Sigmoid colon (tissue), 3 donors: ENCODE measurements at regions not wholly inside any gene's neighbourhood (a gene's known extent, or its start where the extent isn't known, plus 50 kb on each side); places are given as distances from the start of the nearest gene placed in this dataset.

Source experiments
- CTCF ChIP-seq, 4 experiments: fragments of 450-650 bp in 3 of 4; fragments of 200-600 bp in 1 of 4; IDR thresholded peaks; one replicate each; pipeline ENCODE4 v1.5.1; 2016 to 2019; ENCODE audit warnings: antibody characterized with exemption in 4 of 4, mild to moderate bottlenecking in 3 of 4, moderate library complexity in 2 of 4
- POLR2A ChIP-seq, 2 donors: fragments of 450-650 bp; IDR thresholded peaks; one replicate each; pipeline ENCODE4 v1.6.1; 2016; ENCODE audit warnings: antibody characterized with exemption in 2 of 2, mild to moderate bottlenecking in 2 of 2, moderate library complexity in 2 of 2

GRCh38 chr3:31350307-31350706 is 182.4 kb upstream of the STT3B start:
- no peak for TF ChIP-seq POLR2A (IDR thresholded peaks at IDR 0.05)
- TF ChIP-seq CTCF (IDR thresholded peaks at IDR 0.05) = no peak
